Pancreas (tissue), 10 donors: ENCODE measurements at regions not wholly inside any gene's neighbourhood (a gene's known extent, or its start where the extent isn't known, plus 50 kb on each side); places are given as distances from the start of the nearest gene placed in this dataset.

ENCODE experiments used
- ATAC-seq, 4 donors: fragments of 200-7000 bp; cut with Tn5 transposase; one replicate each; pipeline versions ENCODE4 v1.8.0 to v1.9.1; 2020; ENCODE audit warnings: mild to moderate bottlenecking in 4 of 4, moderate library complexity in 4 of 4
- DNase-seq, 6 donors: peaks; one replicate each; pipeline ENCODE4 v3.0.0-alpha.2; 2020
- FAIRE-seq: peaks from 2 replicates; lab custom pipeline; 2012; peaks lifted over from hg19 to GRCh38; lab: Jason Lieb, UNC
- H3K27ac ChIP-seq, 4 donors: fragments of 200-600 bp; sonication (generic); 1 replicate in 3 of 4; 2 replicates in 1 of 4; pipeline versions ENCODE4 v1.5.0 to v1.8.0; 2020
- H3K27me3 ChIP-seq, 4 donors: fragments of 200-600 bp; one replicate each; pipeline ENCODE4 v1.8.0; 2021
- H3K36me3 ChIP-seq, 3 donors: fragments of 200-600 bp; sonication (generic) in 1 of 3; one replicate each; pipeline versions ENCODE4 v1.5.0 to v1.8.0; 2020 to 2021
- H3K4me1 ChIP-seq, 3 donors: fragments of 200-600 bp; one replicate each; pipeline ENCODE4 v1.8.0; 2021
- H3K4me3 ChIP-seq, 4 donors: fragments of 200-600 bp; sonication (generic) in 2 of 4; one replicate each; pipeline versions ENCODE4 v1.5.0 to v1.8.0; 2020 to 2021
- H3K9me3 ChIP-seq, 4 donors: fragments of 200-600 bp; one replicate each; pipeline ENCODE4 v1.8.0; 2021
- WGBS, 2 donors: extraction: QIAGEN DNeasy Blood & Tissue Kit; methylation state at CpG; one replicate each; pipeline ENCODE4 v1.1.7; 2013; 5-methylcytosine and 5-hydroxymethylcytosine counted together
- intact Hi-C, 3 donors: fragments of 100-400 bp; cut with DNase I; formaldehyde crosslinking; loops; one replicate each; pipeline versions ENCODE4 v1.11.1 to v1.14.2; 2022
- TF ChIP-seq, protein P1 (sequence below), 4 donors: fragments of 200-600 bp; sonication (generic) in 3 of 4; IDR thresholded peaks; one replicate each; pipeline versions ENCODE4 v1.5.0 to v1.8.0; 2021; ENCODE audit warnings: antibody characterized with exemption in 4 of 4
- donor health status: healthy with polysubstance abuse.
- donor health status: DM: no; HTN: no; CAD: no; lungs with moderate emphysema.
- donor health status: DM: no; HTN: no; CAD: no.
- donor health status: control.
- donor health status: control.
- donor health status: Bipolar disorder and iron deficiency.
- donor health status: DM: yes; HTN: yes; CAD: no.
- donor health status: DM: no; HTN: no; CAD: no.
- donor health status: DM: no; HTN: no; CAD: no.
- donor health status: DM: yes; HTN: yes; CAD: no.

GRCh38 chr7:53771701-53772100 is 736.3 kb downstream of the POM121L12 start:
- Histone ChIP-seq H3K27me3 (no peaks in the 10 kb centered on the region), H3K36me3 (no peaks in the 10 kb centered on the region), H3K27ac (no peak overlapping the region), H3K4me1 (no peaks in the 10 kb centered on the region), H3K4me3 (no peak overlapping the region), H3K9me3 (no peaks in the 10 kb centered on the region)
- intact Hi-C loops, result no loop called here
- WGBS, 2 donors, result 27 to 28% methylated on average over 2 of the region's 2 CpGs
- ATAC-seq (peak in 1 of 4 donors; percentile 49), FAIRE-seq (no peak), DNase-seq (no peak)
- TF ChIP-seq, protein P1, sequence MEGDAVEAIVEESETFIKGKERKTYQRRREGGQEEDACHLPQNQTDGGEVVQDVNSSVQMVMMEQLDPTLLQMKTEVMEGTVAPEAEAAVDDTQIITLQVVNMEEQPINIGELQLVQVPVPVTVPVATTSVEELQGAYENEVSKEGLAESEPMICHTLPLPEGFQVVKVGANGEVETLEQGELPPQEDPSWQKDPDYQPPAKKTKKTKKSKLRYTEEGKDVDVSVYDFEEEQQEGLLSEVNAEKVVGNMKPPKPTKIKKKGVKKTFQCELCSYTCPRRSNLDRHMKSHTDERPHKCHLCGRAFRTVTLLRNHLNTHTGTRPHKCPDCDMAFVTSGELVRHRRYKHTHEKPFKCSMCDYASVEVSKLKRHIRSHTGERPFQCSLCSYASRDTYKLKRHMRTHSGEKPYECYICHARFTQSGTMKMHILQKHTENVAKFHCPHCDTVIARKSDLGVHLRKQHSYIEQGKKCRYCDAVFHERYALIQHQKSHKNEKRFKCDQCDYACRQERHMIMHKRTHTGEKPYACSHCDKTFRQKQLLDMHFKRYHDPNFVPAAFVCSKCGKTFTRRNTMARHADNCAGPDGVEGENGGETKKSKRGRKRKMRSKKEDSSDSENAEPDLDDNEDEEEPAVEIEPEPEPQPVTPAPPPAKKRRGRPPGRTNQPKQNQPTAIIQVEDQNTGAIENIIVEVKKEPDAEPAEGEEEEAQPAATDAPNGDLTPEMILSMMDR (IDR thresholded peaks at IDR 0.05), result no peak

GRCh38 chr7:53776323-53776722 is 740.9 kb downstream of the POM121L12 start:
- peak in 1 of 4 donors; percentile 65 for ATAC-seq
- intact Hi-C loops, result no loop called here
- Histone ChIP-seq H3K4me1 (no peaks in the 10 kb centered on the region), H3K27ac (no peak overlapping the region), H3K27me3 (no peaks in the 10 kb centered on the region), H3K9me3 (no peaks in the 10 kb centered on the region), H3K4me3 (no peak overlapping the region), H3K36me3 (no peaks in the 10 kb centered on the region)
- TF ChIP-seq, protein P1 (IDR thresholded peaks at IDR 0.05), result no peak
- no peak for DNase-seq
- WGBS, 2 donors, result 10 to 19% methylated on average over 1 of the region's 1 CpG
- no peak for FAIRE-seq

DNA sequence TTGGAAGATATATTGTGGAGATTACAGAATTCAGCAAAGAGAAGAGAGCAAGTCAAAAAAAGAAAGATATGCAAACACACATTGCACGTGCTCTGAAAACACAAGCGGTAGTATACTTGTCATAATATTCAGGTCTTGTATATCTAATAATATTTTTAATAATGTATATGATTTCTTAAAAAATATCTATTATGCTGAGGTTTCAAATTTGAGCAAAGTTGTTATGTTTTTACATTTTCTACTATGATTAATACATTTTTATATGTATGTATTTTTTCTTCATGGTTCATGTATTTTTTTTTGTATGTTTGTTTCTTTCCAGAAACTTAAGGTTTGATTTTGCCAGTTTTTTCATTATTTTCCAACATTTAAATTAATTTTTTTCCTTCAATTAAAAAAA is 752.4 kb upstream of the VSTM2A start:
- 71 to 78% methylated on average over 2 of the region's 2 CpGs for WGBS, 2 donors
- no peak for FAIRE-seq
- no peak overlapping the region for H3K4me3 ChIP-seq

GRCh38 chr7:53794816-53795215 is 747.4 kb upstream of the VSTM2A start:
- Histone ChIP-seq H3K27ac (no peak overlapping the region), H3K9me3 (no peaks in the 10 kb centered on the region), H3K4me1 (no peaks in the 10 kb centered on the region), H3K27me3 (no peaks in the 10 kb centered on the region), H3K36me3 (no peaks in the 10 kb centered on the region), H3K4me3 (no peak overlapping the region)
- FAIRE-seq, result no peak
- intact Hi-C loops, result no loop called here
- peak in 1 of 6 donors; percentile 40 for DNase-seq
- 51 to 56% methylated on average over 1 of the region's 1 CpG for WGBS, 2 donors
- no peak for ATAC-seq
- TF ChIP-seq, protein P1 (IDR thresholded peaks at IDR 0.05), result no peak

More for the DNA sequence above, 752.4 kb upstream of the VSTM2A start:
- Histone ChIP-seq H3K36me3 (no peaks in the 10 kb centered on the region), H3K9me3 (no peaks in the 10 kb centered on the region), H3K4me1 (no peaks in the 10 kb centered on the region), H3K27me3 (no peaks in the 10 kb centered on the region), H3K27ac (no peak overlapping the region)
- ATAC-seq (no peak), DNase-seq (no peak)
- intact Hi-C loops, result no loop called here
- TF ChIP-seq, protein P1 (IDR thresholded peaks at IDR 0.05), result no peak

DNA sequence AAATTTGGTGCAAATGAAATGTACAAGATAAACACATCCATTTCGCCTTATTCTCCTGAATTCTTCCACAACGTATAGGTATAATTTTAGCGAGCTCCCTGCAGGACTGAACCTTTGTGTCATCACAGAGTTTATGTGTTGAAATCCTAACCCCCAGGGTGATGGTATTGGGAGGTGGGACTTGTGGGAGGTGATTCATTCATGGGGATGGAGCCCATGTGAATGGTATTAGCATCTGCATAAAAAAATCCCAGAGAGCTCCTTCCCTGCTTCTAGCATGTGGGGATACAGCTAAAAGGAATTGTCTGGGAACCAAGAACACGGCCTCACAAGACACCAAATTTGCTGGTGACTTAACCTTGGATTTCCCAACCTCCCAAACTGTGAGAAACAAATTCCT is 741.4 kb upstream of the VSTM2A start:
- intact Hi-C loops, result no loop called here
- no peak overlapping the region for H3K27ac ChIP-seq
- H3K27me3 ChIP-seq, result no peaks in the 10 kb centered on the region
- DNase-seq (no peak), ATAC-seq (no peak), FAIRE-seq (no peak)
- no peaks in the 10 kb centered on the region for H3K4me1 ChIP-seq
- 52 to 71% methylated on average over 4 of the region's 4 CpGs for WGBS, 2 donors
- H3K36me3 ChIP-seq, result no peaks in the 10 kb centered on the region
- no peak overlapping the region for H3K4me3 ChIP-seq
- no peaks in the 10 kb centered on the region for H3K9me3 ChIP-seq
- TF ChIP-seq, protein P1 (IDR thresholded peaks at IDR 0.05), result no peak
